Subcutaneous abdominal adipose tissue (tissue), 5 donors: ENCODE measurements at regions not wholly inside any gene's neighbourhood (a gene's known extent, or its start where the extent isn't known, plus 50 kb on each side); places are given as distances from the start of the nearest gene placed in this dataset.
"Not testable (repeated sequence)": the region's sequence is repeated elsewhere in the genome, so short reads cannot be mapped to it uniquely, and the experiment has no call there.

ENCODE experiments used
- H3K27ac ChIP-seq: one replicate; pipeline ENCODE4 v1.7.0; 2013; ENCODE audit warnings: low read depth, mild to moderate bottlenecking, inconsistent platforms, low read length, moderate library complexity
- H3K27me3 ChIP-seq, 5 donors: one replicate each; pipeline ENCODE4 v1.7.0; 2013; ENCODE audit warnings: low read length in 5 of 5, inconsistent platforms in 1 of 5; ENCODE audit not compliant: control insufficient read depth in 5 of 5, insufficient read depth in 4 of 5
- H3K36me3 ChIP-seq, 5 donors: one replicate each; pipeline ENCODE4 v1.7.0; 2013; ENCODE audit warnings: low read length in 5 of 5; ENCODE audit not compliant: control insufficient read depth in 5 of 5, insufficient read depth in 5 of 5
- H3K4me1 ChIP-seq, 5 donors: one replicate each; pipeline ENCODE4 v1.7.0; 2013; ENCODE audit warnings: low read length in 5 of 5, mild to moderate bottlenecking in 3 of 5, moderate library complexity in 1 of 5; ENCODE audit not compliant: control insufficient read depth in 5 of 5, insufficient read depth in 5 of 5
- H3K4me3 ChIP-seq, 5 donors: one replicate each; pipeline ENCODE4 v1.7.0; 2013; ENCODE audit warnings: low read length in 5 of 5, low read depth in 1 of 5
- H3K9ac ChIP-seq, 5 donors: one replicate each; pipeline ENCODE4 v1.7.0; 2013; ENCODE audit warnings: low read length in 5 of 5, mild to moderate bottlenecking in 4 of 5, moderate library complexity in 3 of 5
- H3K9me3 ChIP-seq, 5 donors: one replicate each; pipeline ENCODE4 v1.7.0; 2013; ENCODE audit warnings: low read length in 5 of 5; ENCODE audit not compliant: control insufficient read depth in 5 of 5
- donor health status: healthy.
- donor health status: healthy.
- donor health status: healthy.
- donor health status: healthy.
- donor health status: healthy.

DNA sequence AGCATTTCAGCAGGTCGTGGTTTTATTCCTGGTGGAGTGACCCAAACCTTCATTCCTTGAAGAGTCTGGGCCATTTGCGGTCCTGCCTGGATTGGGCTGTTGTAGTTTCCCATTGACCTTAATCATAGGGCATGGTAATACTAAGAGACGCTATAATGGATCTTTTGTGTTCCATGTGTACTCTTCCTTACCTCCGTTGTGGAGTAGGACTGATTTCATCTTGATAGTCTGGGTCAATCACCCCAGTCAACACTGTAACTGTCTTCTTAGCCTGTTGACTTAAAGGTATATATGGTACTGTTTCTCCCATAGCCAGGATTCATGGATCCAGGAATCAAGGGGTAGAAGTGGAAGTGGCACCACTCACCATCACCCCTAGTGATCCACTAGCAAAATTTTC lies 643.6 kb downstream of the PLOD2 start:
- not testable (repeated sequence) for H3K9ac ChIP-seq, H3K27me3 ChIP-seq, H3K4me3 ChIP-seq, H3K4me1 ChIP-seq, H3K9me3 ChIP-seq, H3K27ac ChIP-seq, H3K36me3 ChIP-seq

DNA sequence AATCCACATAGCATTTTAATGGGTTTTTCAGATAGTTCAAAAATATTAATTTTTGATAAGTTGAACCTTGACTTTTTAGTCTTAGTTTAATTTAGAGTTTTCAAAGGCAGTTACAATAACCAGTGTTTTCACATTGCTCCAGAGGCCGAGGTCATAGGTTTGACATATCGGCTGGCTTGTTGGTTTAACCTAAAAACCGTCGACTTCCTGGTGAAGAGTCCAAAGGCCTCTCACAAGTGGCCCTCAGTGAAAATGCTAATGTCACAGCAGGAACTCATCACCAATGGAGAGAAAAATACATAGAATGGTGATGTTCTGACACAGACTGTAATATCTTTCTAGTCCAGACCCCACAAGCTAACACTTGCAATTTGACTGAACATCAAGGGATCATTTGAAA lies 642.3 kb downstream of the PLOD2 start:
- Histone ChIP-seq H3K9me3 (no peaks in the 10 kb centered on the region), H3K27me3 (no peaks in the 10 kb centered on the region), H3K36me3 (no peaks in the 10 kb centered on the region), H3K27ac (no peak overlapping the region), H3K4me3 (no peak overlapping the region), H3K4me1 (no peaks in the 10 kb centered on the region), H3K9ac (no peak overlapping the region)

DNA sequence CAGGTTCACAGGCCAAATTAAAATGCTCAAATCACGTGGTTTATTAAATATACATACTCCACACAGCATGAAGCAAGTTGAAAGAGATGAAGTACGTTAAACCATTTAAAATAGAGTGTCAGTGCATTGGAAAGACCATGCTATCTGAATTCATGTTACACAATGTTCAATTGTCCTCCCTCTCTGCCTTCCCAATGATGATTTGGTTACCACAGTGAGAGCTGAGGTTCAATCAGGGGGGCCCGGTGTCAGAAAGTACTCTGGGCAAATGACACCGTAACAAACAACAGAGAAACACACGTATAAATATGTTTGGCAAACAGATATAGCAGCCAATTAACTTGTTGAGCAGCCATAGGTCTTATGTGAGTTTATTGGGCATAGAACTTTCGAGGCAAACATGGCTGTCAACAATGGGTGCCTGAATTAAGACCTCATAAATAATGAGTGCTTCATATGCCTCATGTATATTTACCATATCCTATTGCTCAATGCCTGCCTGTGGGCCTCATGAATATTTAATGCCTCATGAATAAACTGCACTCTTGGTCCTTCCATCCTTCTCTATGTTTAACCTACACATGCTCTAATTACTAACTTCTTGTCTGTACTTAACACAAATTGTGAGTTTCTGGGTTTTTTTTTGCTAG lies 641.5 kb downstream of the PLOD2 start:
- Histone ChIP-seq H3K4me3 (no peak overlapping the region), H3K36me3 (no peaks in the 10 kb centered on the region), H3K9ac (no peak overlapping the region), H3K27me3 (no peaks in the 10 kb centered on the region), H3K4me1 (no peaks in the 10 kb centered on the region), H3K27ac (no peak overlapping the region), H3K9me3 (no peaks in the 10 kb centered on the region)

DNA sequence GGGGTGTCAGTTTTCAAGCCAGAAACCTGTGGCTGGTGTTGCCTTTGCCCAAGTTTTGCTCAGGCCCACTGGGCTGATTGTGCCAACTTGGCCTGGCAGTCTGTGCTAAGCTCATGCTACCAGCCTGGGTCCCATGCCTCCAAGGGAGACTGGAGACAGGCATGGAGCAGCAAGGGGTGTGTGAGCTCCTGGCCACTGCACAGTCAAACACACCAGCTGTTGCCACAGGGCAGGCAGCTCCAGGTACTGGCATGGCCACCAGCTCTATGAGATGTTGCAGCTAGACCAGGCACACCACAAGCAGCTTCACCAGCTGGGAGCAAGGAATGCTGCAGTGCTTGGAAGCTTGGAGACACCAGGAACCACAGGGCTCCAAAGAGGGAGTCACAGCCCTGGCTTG lies 638.8 kb downstream of the PLOD2 start:
- H3K9me3 ChIP-seq: no peaks in the 10 kb centered on the region
- no peak overlapping the region for H3K4me3 ChIP-seq
- no peak overlapping the region for H3K27ac ChIP-seq

DNA sequence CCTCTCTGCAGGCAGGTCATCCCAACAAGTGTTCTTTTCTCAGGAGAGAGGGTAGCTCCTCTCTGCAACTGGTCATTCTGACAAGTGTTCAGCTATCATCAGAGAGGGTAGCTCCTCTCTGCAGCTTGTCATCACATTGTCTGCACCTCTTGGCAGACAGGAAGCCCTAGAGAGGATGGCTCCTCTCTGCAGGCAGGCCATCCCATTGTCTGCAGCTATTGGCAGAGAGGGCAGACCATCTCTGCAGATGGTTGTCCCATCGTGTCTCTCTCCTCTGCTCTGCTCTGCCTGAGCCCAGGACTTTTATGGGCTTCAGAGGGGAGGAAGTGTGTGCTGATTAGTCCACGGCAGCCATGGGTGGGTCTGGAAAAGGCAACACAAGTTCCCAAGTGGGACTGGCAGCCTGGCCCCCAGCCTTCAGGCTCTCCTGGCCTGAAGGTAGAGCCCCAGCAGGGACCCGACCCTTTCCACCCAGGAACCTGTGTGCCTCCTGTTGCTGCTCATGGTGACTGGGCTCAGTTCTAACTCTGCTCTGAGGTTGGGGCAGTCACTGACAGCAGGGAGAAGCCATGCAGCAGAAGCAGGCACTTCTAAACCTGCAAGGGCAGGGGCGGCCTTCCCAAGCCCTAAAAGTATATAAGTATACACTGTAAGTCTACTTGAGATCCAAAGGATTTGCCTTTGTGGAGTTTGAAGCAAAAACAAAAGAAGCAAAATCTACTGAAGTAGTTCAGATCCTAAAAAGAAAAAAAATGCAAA lies 637.9 kb downstream of the PLOD2 start:
- Histone ChIP-seq H3K4me1 (no peaks in the 10 kb centered on the region), H3K27ac (no peak overlapping the region), H3K9ac (no peak overlapping the region), H3K9me3 (no peaks in the 10 kb centered on the region), H3K4me3 (no peak overlapping the region), H3K36me3 (no peaks in the 10 kb centered on the region), H3K27me3 (no peaks in the 10 kb centered on the region)

More for the DNA sequence above, 638.8 kb downstream of the PLOD2 start:
- H3K36me3 ChIP-seq: no peaks in the 10 kb centered on the region
- H3K27me3 ChIP-seq: no peaks in the 10 kb centered on the region
- H3K9ac ChIP-seq: no peak overlapping the region
- H3K4me1 ChIP-seq: no peaks in the 10 kb centered on the region

DNA sequence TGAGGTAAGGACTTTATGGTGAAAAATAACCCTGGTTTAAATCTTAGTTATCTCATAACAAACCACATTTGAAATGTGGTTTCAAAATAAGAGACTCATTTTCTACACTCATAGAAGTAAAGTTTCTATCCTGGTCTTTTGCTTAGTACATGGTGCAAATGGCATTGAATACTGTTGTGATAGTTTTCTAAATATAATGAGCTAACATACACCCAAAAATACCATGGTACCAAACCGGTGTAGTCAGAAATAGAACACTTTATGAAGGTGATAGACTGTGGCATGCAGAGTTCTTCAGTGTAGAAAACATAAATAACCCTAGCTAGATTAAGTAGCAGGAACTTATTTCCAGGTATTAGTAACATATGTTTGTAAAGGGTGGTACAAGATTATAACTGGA lies 629.4 kb downstream of the PLOD2 start:
- Histone ChIP-seq H3K4me3 (no peak overlapping the region), H3K36me3 (no peaks in the 10 kb centered on the region), H3K9ac (no peak overlapping the region), H3K27me3 (no peaks in the 10 kb centered on the region), H3K9me3 (no peaks in the 10 kb centered on the region), H3K4me1 (no peaks in the 10 kb centered on the region), H3K27ac (no peak overlapping the region)

DNA sequence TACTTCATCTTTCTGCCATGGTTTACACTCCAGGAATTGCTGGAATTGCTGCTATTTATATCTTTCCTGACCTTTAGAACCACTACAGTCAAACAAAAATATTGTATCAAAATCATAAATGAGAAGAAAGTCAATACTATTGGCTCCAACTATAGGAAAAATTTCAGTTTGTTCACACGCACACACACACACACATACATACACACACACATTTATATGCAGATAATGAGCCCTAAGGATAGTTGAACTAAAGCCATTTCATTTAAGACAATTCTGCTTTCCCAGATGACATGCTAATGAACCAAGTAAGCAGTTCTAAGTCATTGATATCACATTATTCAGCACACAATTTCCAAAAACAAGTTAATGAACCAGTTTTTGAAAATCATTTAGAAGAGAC lies 627.3 kb downstream of the PLOD2 start:
- no peaks in the 10 kb centered on the region for H3K9me3 ChIP-seq
- no peak overlapping the region for H3K27ac ChIP-seq
- H3K27me3 ChIP-seq: no peaks in the 10 kb centered on the region
- H3K9ac ChIP-seq: no peak overlapping the region
- H3K36me3 ChIP-seq: no peaks in the 10 kb centered on the region
- no peaks in the 10 kb centered on the region for H3K4me1 ChIP-seq
- no peak overlapping the region for H3K4me3 ChIP-seq

DNA sequence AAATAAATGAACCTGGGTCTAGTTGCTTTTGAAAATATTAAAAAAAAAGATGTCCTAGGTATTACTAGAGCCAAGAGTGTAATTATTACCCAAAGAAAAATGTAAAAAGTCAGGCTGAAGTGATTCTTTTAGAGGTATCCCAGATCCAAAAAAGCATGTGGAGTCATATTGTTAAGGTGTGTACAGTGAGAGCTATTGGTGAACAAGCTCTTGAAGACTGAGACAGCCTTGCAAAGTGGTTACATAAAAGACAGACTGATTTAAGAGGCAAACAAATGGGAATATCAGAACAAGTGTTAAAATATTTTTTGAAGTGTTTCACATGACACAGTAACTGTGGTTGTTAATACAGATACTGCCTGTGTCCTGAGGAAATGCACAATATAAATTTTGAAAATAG lies 624.5 kb downstream of the PLOD2 start:
- no peaks in the 10 kb centered on the region for H3K27me3 ChIP-seq

DNA sequence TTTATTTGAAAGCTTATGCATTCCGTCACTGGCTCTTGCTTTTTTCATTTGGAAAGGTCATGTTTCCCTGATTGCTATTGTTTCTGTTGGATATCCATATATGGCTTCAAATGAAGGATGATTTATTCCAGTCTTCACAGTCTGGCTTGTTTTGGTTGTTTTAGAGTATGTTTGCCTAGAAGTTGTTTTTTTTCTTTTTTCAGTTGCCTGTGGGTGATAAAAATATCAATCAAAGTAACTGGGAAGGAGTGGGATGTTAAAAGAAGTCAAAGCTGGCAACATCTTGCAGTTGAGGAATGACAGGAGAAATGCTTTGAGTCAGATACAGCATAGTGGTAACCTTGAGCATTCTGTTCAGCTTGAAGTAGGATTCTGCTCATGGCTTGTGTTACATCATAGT lies 610.5 kb downstream of the PLOD2 start:
- no peak overlapping the region for H3K9ac ChIP-seq
- H3K27ac ChIP-seq: no peak overlapping the region
- H3K9me3 ChIP-seq: no peaks in the 10 kb centered on the region
- H3K4me1 ChIP-seq: no peaks in the 10 kb centered on the region
- H3K4me3 ChIP-seq: no peak overlapping the region
- H3K27me3 ChIP-seq: no peaks in the 10 kb centered on the region
- H3K36me3 ChIP-seq: no peaks in the 10 kb centered on the region

More for the DNA sequence above, 624.5 kb downstream of the PLOD2 start:
- Histone ChIP-seq H3K36me3 (no peaks in the 10 kb centered on the region), H3K4me3 (no peak overlapping the region), H3K9ac (no peak overlapping the region), H3K27ac (no peak overlapping the region), H3K9me3 (peaks cover 0 to 5% (median 0%) of the 10 kb centered on the region in 5 donors), H3K4me1 (no peaks in the 10 kb centered on the region)

DNA sequence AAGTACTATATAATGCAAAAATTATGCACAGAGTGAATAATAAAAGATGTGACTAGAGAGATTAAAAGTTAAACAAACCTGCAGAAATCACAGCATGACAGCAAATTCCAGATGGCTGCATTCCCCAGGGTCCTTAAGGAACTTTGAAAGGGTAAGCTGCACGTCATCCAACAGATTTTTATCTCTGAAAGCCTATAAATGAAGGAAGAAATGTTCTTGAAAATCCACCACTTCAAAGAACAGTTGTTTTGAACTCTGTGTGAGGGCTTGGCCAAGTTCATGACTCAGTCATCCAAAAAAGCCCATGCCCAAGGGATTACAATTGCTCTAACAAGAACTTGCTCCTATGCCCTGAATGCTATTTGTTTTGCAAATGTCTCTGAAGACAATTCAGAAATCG lies 603.6 kb downstream of the PLOD2 start:
- no peaks in the 10 kb centered on the region for H3K27me3 ChIP-seq
- peaks cover 0 to 7% (median 3%) of the 10 kb centered on the region in 5 donors for H3K4me1 ChIP-seq
- no peaks in the 10 kb centered on the region for H3K36me3 ChIP-seq
- H3K9me3 ChIP-seq: peaks cover 0 to 6% (median 0%) of the 10 kb centered on the region in 5 donors
- no peak overlapping the region for H3K4me3 ChIP-seq
- no peak overlapping the region for H3K27ac ChIP-seq
- H3K9ac ChIP-seq: no peak overlapping the region
